GM12872 (cell line): ENCODE measurements at regions not wholly inside any gene's neighbourhood (a gene's known extent, or its start where the extent isn't known, plus 50 kb on each side); places are given as distances from the start of the nearest gene placed in this dataset.
A peak's percentile ranks its signal among the peaks of the same experiment; 100 is the strongest.

Source experiments
- CTCF ChIP-seq: IDR thresholded peaks from 3 replicates; pipeline ENCODE4 v1.5.1; 2011; ENCODE audit warnings: low read depth, mild to moderate bottlenecking, low read length, moderate library complexity; ENCODE audit not compliant: insufficient read depth

- no peak for TF ChIP-seq CTCF
Measured at GRCh38 chr12:108462686-108463085, 52.4 kb upstream of the FICD start.

DNA sequence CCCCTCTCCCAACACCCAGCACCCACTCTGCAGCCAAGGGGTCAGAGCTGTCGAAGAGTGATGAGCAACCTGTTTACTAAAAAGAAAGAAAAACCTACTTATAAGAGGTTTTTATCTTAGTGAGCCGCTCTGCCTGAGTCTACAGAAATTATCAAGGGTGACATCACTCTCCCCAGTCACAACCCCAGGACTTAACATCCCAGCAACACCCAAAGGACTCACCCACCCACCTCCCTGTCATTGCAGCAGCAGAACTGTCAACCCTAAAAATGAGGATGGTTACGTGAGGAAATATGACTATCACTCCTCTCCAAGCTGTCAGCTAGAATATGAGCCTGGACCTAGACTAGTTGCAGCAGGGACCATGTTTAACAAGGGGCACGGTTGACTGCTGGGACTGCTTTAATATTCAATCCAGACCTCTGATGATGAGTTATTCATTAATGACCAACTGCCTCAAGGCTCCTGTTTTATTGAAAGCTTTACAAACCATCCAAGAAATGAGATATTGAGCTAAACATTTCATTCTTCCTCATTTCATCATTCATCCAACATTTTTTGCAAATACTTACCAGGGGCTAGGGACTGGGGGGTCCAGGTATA, 53.9 kb upstream of the FICD start:
- no peak for TF ChIP-seq CTCF

DNA sequence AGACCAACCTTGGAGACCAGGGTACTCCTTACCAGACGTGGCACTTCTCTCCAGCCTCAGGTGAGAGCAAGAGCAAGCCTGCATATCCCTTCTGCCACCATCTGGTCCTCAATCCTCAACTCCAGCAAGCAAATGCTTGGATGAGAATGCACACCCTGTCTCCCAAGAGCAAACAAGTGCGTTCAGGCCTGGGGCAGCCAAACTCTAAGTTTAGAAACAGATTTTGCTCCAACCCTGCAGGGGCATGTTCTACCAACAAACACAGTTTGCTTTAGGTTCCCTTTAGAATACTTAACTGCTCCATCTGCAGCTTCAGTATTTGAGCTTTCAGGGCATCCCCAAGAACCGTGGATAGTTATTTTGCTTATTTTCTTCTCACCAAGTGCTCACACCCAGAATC, 55.9 kb upstream of the FICD start:
- TF ChIP-seq CTCF = no peak

DNA sequence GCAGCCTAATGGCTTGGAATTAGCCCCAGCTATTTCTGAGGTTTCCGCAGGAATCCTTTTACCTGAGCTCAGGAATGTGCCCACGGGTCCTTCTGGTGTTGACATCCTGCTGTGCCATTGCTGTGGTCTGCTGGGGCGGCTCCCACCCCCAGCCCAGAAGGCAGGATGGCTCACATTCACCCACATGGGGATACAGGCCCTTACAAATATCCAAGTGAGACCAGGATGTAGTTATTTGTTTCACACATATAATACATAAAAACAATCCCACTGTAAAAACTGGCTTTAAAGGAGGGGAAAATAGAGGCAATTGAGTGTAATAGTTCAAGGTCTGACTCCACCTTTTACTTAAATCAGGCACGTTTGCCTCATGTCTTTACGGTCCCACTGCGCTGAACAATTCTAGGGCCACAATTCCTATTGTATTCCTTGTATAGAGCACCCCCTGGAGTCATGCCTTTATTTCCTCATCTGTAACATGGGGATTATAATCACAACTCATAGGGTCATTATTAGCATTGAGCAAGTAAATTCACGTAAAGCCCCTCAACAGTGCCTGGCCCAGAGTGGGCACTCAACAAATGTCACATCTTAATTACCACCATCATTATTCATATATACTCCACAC, 57.2 kb upstream of the FICD start:
- TF ChIP-seq CTCF = no peak

- peak; percentile 76 for TF ChIP-seq CTCF
Measured at GRCh38 chr12:108457006-108457733, 57.9 kb upstream of the FICD start.

GRCh38 chr12:108455706-108456105, 59.4 kb upstream of the FICD start:
- no peak for TF ChIP-seq CTCF

DNA sequence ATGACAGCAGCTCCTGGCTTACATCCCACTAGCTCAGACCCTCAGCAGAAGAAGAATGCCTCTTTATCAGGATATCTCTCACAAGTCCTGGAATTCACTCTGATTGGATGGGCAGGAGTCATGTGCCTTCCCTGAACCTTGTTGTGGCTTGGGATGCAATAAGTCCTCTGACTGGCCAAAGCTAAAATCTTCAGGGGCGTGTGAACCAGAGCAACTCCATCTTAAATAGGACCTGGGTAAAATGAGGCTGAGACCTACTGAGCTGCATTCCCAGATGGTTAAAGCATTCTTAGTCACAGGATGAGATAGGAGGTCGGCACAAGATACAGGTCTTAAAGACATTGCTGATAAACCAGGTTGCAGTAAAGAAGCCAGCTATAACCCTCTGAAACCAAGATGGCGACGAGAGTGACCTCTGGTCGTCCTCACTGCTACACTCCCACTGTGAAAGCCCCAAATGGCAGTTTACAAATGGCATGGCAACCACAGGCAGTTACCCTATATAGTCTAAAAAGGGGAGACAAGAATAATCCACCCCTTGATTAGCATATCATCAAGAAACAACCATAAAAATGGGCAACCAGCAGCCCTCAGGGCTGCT, 60.4 kb upstream of the FICD start:
- TF ChIP-seq CTCF = no peak
